WTC11 (cell line): ENCODE measurements at regions not wholly inside any gene's neighbourhood (a gene's known extent, or its start where the extent isn't known, plus 50 kb on each side); places are given as distances from the start of the nearest gene placed in this dataset.

ENCODE experiments used
- AR ChIP-seq: fragments of 250-450 bp; sonication (Bioruptor Pico); IDR thresholded peaks from 2 replicates; pipeline ENCODE4 v1.9.0; 2021; ENCODE audit warnings: mild to moderate bottlenecking
- ATF1 ChIP-seq: sonication (generic); formaldehyde crosslinking; IDR thresholded peaks from 2 replicates; pipeline ENCODE4 v1.8.1; 2023; ENCODE audit warnings: mild to moderate bottlenecking, moderate library complexity, missing genetic modification reagents
- ELF4 ChIP-seq: sonication (generic); formaldehyde crosslinking; IDR thresholded peaks from 2 replicates; pipeline ENCODE4 v1.8.1; 2022; ENCODE audit warnings: low read depth, mild to moderate bottlenecking, moderate library complexity, missing genetic modification reagents
- ESRRA ChIP-seq: sonication (generic); formaldehyde crosslinking; IDR thresholded peaks from 2 replicates; pipeline ENCODE4 v1.8.1; 2022; ENCODE audit warnings: mild to moderate bottlenecking, missing genetic modification reagents, borderline replicate concordance
- GABPB1 ChIP-seq: sonication (generic); formaldehyde crosslinking; IDR thresholded peaks from 2 replicates; pipeline ENCODE4 v1.8.1; 2023; ENCODE audit warnings: mild to moderate bottlenecking, missing genetic modification reagents
- JUN ChIP-seq: sonication (generic); formaldehyde crosslinking; IDR thresholded peaks from 2 replicates; pipeline ENCODE4 v1.8.0; 2023; ENCODE audit warnings: mild to moderate bottlenecking, missing genetic modification reagents
- KAT7 ChIP-seq: sonication (generic); formaldehyde crosslinking; IDR thresholded peaks from 2 replicates; pipeline ENCODE4 v1.8.1; 2023; ENCODE audit warnings: missing genetic modification reagents, mild to moderate bottlenecking, borderline replicate concordance
- MLX ChIP-seq: sonication (generic); formaldehyde crosslinking; IDR thresholded peaks from 2 replicates; pipeline ENCODE4 v1.8.1; 2023; ENCODE audit warnings: mild to moderate bottlenecking, missing genetic modification reagents, moderate library complexity
- SOX15 ChIP-seq: fragments of 250-450 bp; sonication (Bioruptor Pico); IDR thresholded peaks from 2 replicates; pipeline ENCODE4 v1.9.0; 2021; ENCODE audit warnings: mild to moderate bottlenecking
- ZBTB21 ChIP-seq: sonication (generic); formaldehyde crosslinking; IDR thresholded peaks from 2 replicates; pipeline ENCODE4 v1.8.1; 2023; ENCODE audit warnings: mild to moderate bottlenecking, missing genetic modification reagents, borderline replicate concordance
- ZNF121 ChIP-seq: sonication (generic); formaldehyde crosslinking; IDR thresholded peaks from 2 replicates; pipeline ENCODE4 v1.8.0; 2023; ENCODE audit warnings: missing genetic modification reagents
- TF ChIP-seq, protein P1 (sequence below): fragments of 200-600 bp; IDR thresholded peaks from 2 replicates; pipeline ENCODE4 v1.8.0; 2022; ENCODE audit warnings: antibody characterized with exemption
- TF ChIP-seq, protein P2 (sequence below): fragments of 250-450 bp; sonication (Bioruptor Pico); IDR thresholded peaks from 2 replicates; pipeline ENCODE4 v1.9.0; 2021; ENCODE audit warnings: mild to moderate bottlenecking

GRCh38 chr19:5282901-5283300, 57.7 kb downstream of the PTPRS start:
- TF ChIP-seq ESRRA (CRISPR knock-in tag) (no peak), MLX (CRISPR knock-in tag) (no peak), ZNF121 (CRISPR knock-in tag) (no peak), ELF4 (CRISPR knock-in tag) (no peak), SOX15 (CRISPR knock-in tag) (no peak), ZBTB21 (no peak), JUN (no peak), AR (CRISPR knock-in tag) (no peak), KAT7 (CRISPR knock-in tag) (no peak), ATF1 (CRISPR knock-in tag) (no peak), GABPB1 (no peak)
- TF ChIP-seq, protein P1, sequence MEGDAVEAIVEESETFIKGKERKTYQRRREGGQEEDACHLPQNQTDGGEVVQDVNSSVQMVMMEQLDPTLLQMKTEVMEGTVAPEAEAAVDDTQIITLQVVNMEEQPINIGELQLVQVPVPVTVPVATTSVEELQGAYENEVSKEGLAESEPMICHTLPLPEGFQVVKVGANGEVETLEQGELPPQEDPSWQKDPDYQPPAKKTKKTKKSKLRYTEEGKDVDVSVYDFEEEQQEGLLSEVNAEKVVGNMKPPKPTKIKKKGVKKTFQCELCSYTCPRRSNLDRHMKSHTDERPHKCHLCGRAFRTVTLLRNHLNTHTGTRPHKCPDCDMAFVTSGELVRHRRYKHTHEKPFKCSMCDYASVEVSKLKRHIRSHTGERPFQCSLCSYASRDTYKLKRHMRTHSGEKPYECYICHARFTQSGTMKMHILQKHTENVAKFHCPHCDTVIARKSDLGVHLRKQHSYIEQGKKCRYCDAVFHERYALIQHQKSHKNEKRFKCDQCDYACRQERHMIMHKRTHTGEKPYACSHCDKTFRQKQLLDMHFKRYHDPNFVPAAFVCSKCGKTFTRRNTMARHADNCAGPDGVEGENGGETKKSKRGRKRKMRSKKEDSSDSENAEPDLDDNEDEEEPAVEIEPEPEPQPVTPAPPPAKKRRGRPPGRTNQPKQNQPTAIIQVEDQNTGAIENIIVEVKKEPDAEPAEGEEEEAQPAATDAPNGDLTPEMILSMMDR: no peak
- TF ChIP-seq, protein P2, sequence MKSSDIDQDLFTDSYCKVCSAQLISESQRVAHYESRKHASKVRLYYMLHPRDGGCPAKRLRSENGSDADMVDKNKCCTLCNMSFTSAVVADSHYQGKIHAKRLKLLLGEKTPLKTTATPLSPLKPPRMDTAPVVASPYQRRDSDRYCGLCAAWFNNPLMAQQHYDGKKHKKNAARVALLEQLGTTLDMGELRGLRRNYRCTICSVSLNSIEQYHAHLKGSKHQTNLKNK (CRISPR knock-in tag): no peak
